ENCODE measurements at regions not wholly inside any gene's neighbourhood (a gene's known extent, or its start where the extent isn't known, plus 50 kb on each side); places are given as distances from the start of the nearest gene placed in this dataset.
"Not testable (repeated sequence)": the region's sequence is repeated elsewhere in the genome, so short reads cannot be mapped to it uniquely, and the experiment has no call there.

DNA sequence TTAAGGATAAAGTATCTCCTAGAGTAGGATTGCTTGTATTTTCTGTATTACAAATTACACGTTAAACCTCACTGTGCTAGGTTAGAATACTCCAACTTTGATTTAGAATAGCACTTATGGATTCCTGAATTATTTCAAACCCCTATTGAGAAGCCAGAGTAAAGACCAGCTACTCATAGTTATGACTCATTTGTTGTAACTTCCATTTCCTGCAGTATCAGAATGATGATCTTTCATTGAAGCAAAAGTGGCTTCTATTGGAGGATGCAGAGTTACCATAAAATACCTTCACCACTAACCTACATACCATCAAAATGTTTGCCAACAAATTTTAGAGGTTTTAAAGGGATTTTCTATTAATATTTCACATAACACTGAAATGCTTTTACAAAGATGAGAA is 1322.7 kb upstream of the ALCAM start:
- DNase-seq, result no peak

GRCh38 chr3:104066658-104067057 is 1300.1 kb upstream of the ALCAM start:
- DNase-seq, result no peak

DNA sequence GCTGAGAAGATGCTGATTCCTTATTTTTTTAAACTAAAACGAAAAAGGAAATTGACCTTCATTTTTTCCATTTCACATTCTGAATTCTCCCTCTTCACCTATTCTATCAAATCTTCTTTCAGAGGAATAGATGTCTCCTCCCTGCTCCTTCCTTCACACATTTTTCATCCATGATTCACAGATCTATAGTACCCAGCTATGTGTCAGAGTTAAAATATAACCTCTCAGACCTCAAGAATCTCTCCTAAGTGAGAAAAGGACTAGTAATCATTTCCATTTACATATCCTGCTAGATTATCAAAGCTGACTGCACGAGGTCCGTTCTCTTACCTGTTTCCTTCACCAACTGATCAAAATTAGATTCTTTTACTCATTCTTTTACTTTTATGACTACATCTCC is 1297.6 kb upstream of the ALCAM start:
- no peak for DNase-seq

DNA sequence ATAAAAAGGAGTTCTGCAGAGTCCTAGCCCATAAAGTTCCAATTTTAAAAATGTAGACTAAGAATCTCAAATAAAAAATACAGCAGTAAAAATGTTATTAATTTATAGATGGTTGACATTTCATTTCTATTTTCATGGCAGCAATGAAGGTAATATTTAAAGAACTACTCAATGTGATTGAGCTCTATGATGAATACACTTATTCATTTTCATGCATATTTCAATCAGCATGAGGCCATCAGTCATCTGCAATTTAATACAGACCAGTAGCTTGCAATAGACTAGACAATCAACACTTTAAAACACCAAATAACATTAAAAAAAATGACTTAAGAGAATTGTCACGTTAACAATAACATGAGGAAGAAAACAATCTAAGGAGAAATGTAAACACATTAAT is 1295.8 kb upstream of the ALCAM start:
- no peak for DNase-seq

DNA sequence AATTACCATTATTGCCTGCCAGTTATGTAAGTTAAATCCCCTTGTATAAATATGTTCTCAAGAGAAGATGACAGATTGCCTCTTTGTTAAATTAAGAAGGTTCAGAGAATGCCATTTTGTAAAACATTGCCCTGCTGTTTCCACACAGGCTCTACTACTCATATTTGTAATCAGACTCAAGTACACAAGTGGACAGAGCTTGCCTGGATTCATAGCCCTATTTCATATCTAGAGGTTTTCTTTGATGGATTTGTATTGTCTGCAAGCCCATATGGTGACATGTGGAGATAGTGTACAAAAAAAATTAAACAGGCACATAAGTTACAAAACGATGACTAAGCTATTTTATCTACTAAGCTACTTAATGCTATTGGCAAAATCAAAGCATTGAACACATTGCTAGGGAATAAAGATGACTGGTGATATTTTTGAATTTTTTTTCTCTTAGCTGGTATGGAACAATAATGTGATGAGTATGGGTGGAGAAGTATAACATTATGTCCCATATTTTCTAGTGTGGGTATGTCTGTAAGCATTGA is 1286.6 kb upstream of the ALCAM start:
- no peak for DNase-seq

DNA sequence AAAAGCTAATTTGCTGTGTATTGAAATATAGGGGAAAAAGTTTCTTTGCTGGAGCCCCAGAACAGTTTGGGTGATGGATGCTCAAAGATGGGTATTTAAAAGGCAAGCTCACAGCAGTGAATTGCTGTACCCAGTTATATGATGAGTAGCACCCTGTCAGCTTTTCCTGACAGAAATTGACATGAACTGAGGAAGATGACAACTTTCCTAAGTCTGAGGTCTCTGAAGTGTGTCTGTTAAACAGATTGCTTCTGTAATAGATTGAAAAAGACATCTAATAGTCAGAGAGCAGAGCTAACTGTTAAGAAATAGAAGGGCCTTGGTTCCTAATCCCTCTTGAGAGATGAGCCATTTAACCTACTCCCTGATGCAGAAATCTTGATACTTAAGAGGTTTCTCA is 1278.0 kb upstream of the ALCAM start:
- DNase-seq, result no peak

GRCh38 chr3:104089987-104090386 is 1276.7 kb upstream of the ALCAM start:
- DNase-seq, result not testable (repeated sequence)

DNA sequence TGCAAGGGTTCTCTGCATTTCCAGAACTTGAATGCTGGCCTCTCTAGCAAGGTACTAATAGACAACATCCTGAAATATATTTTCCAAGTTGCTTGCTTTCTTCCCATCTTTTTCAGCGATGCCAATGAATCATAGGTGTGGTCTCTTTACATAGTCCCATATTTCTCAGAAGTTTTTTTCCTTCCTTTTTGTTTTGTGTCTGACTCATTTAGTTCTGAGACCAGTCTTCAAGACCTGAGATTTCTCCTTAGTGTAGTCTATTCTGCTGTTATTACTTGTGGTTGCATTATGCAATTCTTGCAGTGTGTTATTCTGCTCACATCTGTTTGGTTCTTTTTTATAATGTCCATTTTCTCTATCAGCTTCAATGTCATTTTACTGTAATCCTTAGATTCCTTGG is 1265.0 kb upstream of the ALCAM start:
- no peak for DNase-seq

GRCh38 chr3:104102386-104102785 is 1264.3 kb upstream of the ALCAM start:
- DNase-seq, result peak; percentile 12

DNA sequence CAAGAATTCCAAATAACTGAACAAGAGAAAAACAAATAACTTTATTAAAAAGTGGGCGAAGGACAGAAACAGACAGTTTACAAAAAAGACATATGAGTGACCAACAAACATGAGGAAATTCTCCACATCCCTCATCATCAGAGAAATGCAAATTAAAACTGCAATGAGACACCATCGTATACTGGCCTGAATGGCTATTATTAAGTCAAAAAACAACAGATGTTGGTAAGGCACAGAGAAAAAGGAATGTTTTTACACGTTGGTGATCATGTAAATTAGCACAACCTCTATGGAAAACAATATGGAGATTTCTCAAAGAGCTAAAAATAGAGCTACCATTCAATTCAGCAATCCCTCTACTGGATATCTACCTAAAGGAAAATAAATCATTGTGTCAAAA is 1260.4 kb upstream of the ALCAM start:
- no peak for DNase-seq

DNA sequence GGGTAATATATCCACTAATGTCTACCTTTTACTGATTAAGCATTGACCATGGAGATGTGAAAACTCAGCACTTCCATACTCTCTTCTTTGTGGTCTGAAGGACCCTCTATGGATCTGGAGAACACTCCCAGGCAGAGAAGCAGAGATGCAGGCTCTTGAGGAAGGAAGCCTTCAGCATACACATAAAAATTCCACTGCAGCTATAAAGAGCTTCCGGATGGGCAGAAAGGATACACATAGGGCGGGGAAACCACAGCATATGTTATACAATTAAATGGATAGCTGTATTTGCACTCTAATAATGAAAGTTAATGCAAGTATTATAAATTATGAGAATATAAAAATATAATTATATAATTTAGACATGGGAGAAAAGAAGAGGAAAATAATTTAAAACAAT is 1258.2 kb upstream of the ALCAM start:
- no peak for DNase-seq

DNA sequence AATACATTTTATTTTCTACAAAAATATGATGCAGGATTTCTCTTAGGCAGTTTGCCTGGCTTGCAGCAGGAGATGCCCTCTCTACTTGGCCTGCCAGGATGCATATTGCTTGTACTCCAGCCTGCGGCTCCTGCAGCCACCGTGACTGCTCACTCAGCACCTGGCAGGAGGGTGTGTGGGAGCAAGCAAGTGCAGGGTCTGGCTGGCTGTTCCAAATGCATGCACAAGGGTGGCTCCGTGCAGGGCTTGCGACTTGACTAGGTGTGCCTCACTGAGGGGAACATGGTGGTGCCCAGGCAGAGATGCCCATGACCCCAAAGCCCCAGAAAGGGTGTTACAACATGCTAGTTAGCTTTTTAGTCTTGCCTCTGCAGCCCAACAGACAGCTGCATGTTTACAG is 1240.2 kb upstream of the ALCAM start:
- no peak for DNase-seq

DNA sequence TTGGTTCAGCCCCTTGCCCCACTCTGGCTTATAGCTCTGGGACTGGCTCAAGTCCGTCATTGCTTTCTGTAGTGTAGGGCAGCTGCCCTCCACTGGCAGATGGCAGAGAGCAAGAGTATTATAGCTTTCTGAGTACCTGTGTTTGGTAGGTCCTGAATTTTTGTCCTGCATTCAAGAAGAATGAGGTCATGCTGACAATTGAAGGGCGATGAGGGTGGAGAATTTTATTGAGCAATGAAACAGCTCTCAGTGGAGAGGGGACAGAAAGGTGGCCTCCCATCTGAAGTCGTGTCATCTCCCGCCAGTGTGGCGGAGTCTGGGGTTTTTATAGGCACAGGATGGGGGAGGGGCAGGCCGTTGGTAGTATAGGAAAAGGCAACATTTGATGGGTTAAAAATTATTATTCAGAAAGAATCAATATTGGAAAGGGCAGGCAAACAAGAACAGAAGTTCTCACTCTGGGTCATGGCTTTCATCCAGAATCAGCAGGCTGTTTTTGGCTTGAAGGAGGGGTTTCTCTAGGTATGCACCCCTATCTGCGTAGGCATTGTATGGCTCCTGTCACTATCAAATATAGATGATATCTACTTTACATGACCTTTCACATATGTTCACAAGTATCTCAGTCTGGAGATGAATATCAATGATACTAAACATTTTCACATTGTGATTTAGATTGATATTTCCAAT is 1239.7 kb upstream of the ALCAM start:
- DNase-seq, result no peak

DNA sequence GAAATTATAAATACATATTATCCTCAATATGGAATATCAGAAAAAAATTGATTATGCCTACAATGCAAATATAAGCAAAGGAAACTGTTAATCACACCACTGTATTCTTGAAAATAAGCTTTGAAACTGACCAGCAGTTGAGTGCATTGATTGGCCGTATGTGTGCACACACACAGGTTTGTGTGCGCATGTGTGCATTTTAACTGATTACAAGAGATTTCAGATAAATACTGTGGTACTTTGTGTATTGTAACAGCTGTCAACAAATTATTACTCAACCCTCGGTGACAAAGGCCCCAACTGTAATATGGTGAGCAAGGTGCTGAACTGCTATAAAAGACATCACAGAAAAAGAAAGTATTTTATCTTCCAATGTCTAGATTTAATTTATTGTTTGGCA is 1238.9 kb upstream of the ALCAM start:
- no peak for DNase-seq

DNA sequence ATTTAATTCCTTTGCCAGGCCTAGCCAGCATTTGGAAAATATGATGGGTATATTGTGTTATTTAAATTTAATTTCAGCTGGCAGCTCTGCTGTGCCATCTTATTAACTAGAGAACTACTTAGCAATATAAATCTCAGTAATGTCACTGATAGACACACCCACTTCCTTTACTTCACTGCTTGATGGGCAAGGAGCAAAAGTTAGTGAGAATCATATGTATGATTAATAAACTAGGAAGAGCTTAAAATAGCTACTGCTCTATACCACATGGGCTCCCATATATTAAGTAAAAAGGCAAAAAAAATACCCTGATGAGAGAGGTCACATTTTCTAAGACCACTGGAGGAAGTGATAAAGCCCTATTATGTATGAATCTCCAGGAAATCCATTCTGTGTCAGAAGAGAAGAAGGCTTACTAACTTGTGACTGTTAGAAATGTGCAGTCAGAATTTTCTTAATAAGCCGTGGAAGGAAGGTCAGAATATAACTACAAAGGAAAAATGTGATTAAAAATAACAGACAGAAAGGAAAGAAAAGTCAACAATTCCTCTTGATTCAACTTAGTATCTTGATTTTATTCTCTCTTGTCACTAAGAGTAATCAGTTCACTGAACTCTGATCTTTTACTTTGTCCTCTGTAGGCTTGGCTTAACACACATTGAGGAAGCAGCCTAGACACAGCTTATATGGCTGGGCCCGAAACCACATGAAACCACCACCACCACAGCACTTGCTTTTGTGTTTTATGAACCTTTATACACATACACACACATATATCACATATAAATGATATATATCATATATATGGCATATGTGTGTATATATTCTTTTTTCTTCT is 1233.9 kb upstream of the ALCAM start:
- no peak for DNase-seq

DNA sequence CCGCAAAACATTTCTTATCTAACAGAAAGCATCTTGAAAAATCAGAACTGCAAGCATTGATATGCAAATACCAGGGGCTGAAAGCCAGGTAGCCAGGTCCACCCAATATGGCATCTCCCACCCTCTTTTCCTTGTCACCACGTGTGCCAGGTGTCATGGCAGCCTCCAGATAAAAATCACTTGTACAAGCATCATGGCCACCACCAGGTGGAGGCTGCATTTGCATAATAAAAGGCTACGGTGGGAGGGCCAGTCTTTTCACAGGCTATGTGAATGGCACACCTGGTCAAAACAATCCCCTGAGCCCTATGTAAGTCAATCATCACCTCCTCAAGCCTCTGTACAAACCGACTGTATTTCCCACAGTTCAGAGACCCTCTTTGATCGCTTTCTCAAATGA is 1233.1 kb upstream of the ALCAM start:
- peak; percentile 57 for DNase-seq

DNA sequence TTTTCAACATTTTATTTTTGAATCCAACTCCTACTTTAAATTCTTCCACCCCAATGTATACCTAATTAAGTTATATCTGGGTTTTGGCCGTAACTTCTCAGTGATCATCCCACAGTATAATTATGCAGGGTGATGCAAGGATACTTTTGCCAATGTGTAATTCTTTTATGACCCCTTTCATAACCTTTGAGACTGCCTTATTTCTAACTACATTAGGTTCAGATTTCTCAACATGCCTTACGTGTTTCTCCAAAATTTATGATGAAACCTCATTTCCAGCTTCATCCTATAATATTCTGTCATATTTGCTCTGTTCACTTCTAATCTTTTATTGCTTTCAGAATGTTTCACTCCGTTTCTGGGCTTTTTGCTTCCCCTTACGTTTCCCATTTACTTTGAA is 1229.6 kb upstream of the ALCAM start:
- DNase-seq, result no peak

DNA sequence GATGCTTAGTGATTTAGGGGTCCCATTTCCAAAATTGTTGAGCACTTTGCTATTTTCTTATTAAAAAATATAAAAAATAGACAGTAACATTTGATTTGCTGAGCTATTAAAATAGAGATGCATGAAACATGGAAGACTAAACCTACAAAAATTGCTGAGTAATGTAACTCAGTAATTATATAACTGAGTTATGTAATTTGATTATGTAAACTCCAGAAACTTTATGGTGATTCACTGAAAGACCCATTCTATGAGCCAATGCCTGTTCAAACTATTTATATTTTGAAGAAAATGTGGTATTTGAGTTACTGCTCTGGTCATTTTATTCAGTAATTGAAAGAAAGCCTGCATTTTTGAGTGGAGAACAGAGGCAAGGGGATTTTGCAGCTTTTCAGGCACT is 1221.5 kb upstream of the ALCAM start:
- no peak for DNase-seq

GRCh38 chr3:104149154-104149553 is 1217.6 kb upstream of the ALCAM start:
- no peak for DNase-seq

DNA sequence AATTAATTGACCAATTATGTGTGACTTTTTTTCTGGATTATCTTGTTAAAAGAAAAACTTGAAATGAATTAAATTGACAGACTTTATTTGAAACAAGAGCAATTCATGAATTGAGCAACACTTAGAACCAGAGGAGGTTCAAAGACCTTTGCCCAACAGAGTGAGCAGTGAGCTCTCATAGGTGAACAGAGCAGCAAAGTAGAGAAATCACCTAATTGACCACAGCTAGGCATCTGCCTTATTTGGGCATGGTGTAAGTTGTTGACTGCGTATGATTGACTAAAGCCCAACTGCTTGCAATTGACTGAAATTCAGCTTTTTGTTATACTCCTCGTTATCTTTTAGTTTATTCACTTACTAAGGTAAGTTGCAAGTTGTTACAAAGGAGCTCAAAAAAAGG is 1216.0 kb upstream of the ALCAM start:
- DNase-seq, result no peak

DNA sequence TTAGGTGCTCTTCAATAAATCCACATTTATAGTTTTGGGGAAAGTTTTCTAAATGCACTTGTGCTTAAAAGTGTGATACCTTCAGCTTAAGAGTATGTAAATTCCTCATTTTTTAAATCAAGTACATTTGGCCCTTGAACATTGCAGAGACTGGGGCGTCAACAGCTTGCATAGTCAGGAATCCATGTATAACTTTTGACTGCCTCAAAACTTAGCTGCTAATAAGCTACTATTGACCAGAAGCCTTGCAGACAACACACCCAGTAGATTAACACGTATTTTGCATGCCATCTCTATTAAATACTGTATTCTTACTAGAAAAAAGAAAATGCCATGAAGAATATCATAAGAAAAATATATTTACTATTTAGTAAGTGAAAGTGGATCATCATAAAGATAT is 1211.8 kb upstream of the ALCAM start:
- no peak for DNase-seq

DNA sequence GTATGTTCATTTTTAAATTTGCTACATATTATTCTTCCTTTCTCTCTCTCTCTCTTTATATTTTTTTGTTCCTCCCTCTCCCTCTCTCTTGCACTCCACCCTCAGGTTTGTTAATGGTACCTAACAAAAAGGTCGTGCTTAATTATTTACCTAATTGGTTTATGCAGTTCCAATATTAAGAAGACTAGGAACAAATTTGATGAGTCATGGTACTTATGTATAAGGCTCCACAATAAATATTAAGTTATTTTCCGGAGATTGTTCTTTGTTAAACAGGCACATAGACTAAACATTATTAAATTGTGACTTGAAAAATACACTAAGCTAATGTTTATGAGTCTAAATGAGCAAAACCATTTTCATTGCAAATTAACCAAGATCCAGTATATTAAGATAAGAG is 1200.8 kb upstream of the ALCAM start:
- no peak for DNase-seq

DNA sequence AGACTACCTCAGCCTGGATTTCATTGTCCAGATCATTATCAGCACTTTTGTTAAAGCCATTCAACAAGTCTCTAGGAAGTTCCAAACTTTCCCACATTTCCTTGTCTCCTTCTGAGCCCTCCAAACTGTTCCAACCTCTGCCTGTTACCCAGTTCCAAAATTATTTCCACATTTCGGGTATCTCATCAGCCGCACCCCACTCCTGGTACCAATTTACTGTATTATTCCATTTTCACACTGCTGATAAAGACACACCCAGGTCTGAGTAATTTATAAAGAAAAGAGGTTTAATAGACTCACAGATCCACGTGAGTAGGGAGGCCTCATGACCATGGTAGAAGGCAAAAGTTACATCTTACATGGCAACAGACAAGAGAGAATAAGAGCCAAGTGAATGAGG is 1198.3 kb upstream of the ALCAM start:
- DNase-seq, result no peak

DNA sequence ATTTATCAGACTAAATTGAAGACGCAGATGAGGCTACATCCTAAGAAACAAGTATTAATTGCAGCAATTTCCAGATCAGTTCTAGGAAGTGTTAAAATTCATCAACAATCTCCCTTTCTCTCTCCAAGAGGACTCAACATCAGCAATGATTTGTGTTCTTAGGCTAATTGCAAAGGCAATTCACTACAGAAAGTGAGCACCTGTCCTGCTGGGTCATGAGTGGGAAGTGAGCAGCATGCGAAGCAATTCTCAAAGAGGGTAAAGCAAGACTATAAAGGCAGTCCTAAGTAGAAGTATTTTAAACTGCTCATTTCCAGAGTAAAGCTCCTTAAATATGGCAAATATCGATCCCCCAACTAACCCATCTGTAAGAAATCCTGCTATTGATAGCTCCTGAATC is 1191.0 kb upstream of the ALCAM start:
- DNase-seq, result no peak

GRCh38 chr3:104176706-104177105 is 1190.0 kb upstream of the ALCAM start:
- DNase-seq, result no peak

Measured in NCI-H1436 (cell line).